HEK293 (cell line): ENCODE measurements at regions not wholly inside any gene's neighbourhood (a gene's known extent, or its start where the extent isn't known, plus 50 kb on each side); places are given as distances from the start of the nearest gene placed in this dataset.

Experiments
- CTCF ChIA-PET: fragments of 350-600 bp; formaldehyde crosslinking; extraction: SDS; loops from one replicate; lab custom pipeline; 2021; ENCODE audit warnings: antibody characterized with exemption; lab: Yijun Ruan, JAX
- POLR2A ChIA-PET: fragments of 300-600 bp; formaldehyde crosslinking; extraction: SDS; loops from one replicate; lab custom pipeline; 2020; ENCODE audit warnings: antibody characterized with exemption, inconsistent platforms; lab: Yijun Ruan, JAX
- H3K27ac ChIP-seq: fragments of 200-500 bp; sonication (Bioruptor generic); 2 replicates; pipeline ENCODE4 v1.5.1; 2014; ENCODE audit warnings: low read depth, low read length, control low read depth, inconsistent platforms; ENCODE audit errors: extremely low read depth
- H3K36me3 ChIP-seq, 2 experiments: fragments of 200-500 bp in 1 of 2; sonication (Bioruptor generic) in 1 of 2; 1 replicate in 1 of 2; 2 replicates in 1 of 2; pipeline ENCODE4 v1.5.1; 2014 to 2017; ENCODE audit warnings: inconsistent platforms in 2 of 2, low read length in 2 of 2; ENCODE audit not compliant: control insufficient read depth in 2 of 2, insufficient read depth in 1 of 2
- H3K4me1 ChIP-seq: fragments of 200-500 bp; sonication (Bioruptor generic); 2 replicates; pipeline ENCODE4 v1.5.1; 2014; ENCODE audit warnings: mild to moderate bottlenecking, low read length, inconsistent platforms; ENCODE audit not compliant: control insufficient read depth, insufficient read depth
- H3K4me3 ChIP-seq: 2 replicates; pipeline ENCODE4 v1.5.1; 2011; ENCODE audit warnings: low read depth, mild to moderate bottlenecking, control low read depth, low read length, moderate library complexity
- H3K9me3 ChIP-seq: fragments of 200-500 bp; sonication (Bioruptor generic); 2 replicates; pipeline ENCODE4 v1.5.1; 2014; ENCODE audit warnings: low read depth, low read length, inconsistent platforms; ENCODE audit not compliant: control insufficient read depth, insufficient read depth
- HOXA7 ChIP-seq: sonication (generic); formaldehyde crosslinking; IDR thresholded peaks from 2 replicates; pipeline ENCODE4 v1.8.1; 2022; ENCODE audit warnings: missing genetic modification reagents, borderline replicate concordance
- KLF7 ChIP-seq: fragments of 450-650 bp; formaldehyde crosslinking; IDR thresholded peaks from 2 replicates; pipeline ENCODE4 v1.5.1; 2016; ENCODE audit warnings: missing biosample characterization, missing genetic modification characterization, borderline replicate concordance
- KLF8 ChIP-seq: fragments of 450-650 bp; formaldehyde crosslinking; IDR thresholded peaks from 2 replicates; pipeline ENCODE4 v1.5.1; 2016; ENCODE audit warnings: missing biosample characterization, missing genetic modification characterization
- OVOL3 ChIP-seq: fragments of 450-650 bp; formaldehyde crosslinking; IDR thresholded peaks from 2 replicates; pipeline ENCODE4 v1.5.1; 2016; ENCODE audit warnings: missing biosample characterization, missing genetic modification characterization
- SCRT2 ChIP-seq: fragments of 450-650 bp; formaldehyde crosslinking; IDR thresholded peaks from 2 replicates; pipeline ENCODE4 v1.5.1; 2016; ENCODE audit warnings: missing biosample characterization, missing genetic modification characterization
- ZFP3 ChIP-seq: fragments of 450-650 bp; formaldehyde crosslinking; IDR thresholded peaks from 2 replicates; pipeline ENCODE4 v1.5.1; 2016; ENCODE audit warnings: low read depth, missing biosample characterization, missing genetic modification characterization
- ZNF10 ChIP-seq: fragments of 450-650 bp; formaldehyde crosslinking; IDR thresholded peaks from 2 replicates; pipeline ENCODE4 v1.5.1; 2017; ENCODE audit warnings: missing biosample characterization, missing genetic modification characterization
- ZNF311 ChIP-seq: fragments of 450-650 bp; formaldehyde crosslinking; IDR thresholded peaks from 2 replicates; pipeline ENCODE4 v1.5.1; 2017; ENCODE audit warnings: missing biosample characterization, missing genetic modification characterization, borderline replicate concordance
- ZNF530 ChIP-seq: fragments of 450-650 bp; formaldehyde crosslinking; IDR thresholded peaks from 2 replicates; pipeline ENCODE4 v1.5.1; 2016; ENCODE audit warnings: low read depth, missing biosample characterization, missing genetic modification characterization
- ZNF561 ChIP-seq: fragments of 450-650 bp; IDR thresholded peaks from 2 replicates; pipeline ENCODE4 v1.5.1; 2018; ENCODE audit warnings: missing biosample characterization, missing genetic modification characterization, borderline replicate concordance
- ZNF791 ChIP-seq: fragments of 450-650 bp; formaldehyde crosslinking; IDR thresholded peaks from 2 replicates; pipeline ENCODE4 v1.5.1; 2016; ENCODE audit warnings: missing biosample characterization, missing genetic modification characterization
- TF ChIP-seq, protein P1 (sequence below): fragments of 450-650 bp; formaldehyde crosslinking; IDR thresholded peaks from 2 replicates; pipeline ENCODE4 v1.5.1; 2016; ENCODE audit warnings: missing biosample characterization, missing genetic modification characterization
- TF ChIP-seq, protein P2 (sequence below): fragments of 450-650 bp; formaldehyde crosslinking; IDR thresholded peaks from 2 replicates; pipeline ENCODE4 v1.5.1; 2016; ENCODE audit warnings: missing biosample characterization, missing genetic modification characterization, borderline replicate concordance
- TF ChIP-seq, protein P3 (sequence below): fragments of 450-650 bp; formaldehyde crosslinking; IDR thresholded peaks from 2 replicates; pipeline ENCODE4 v1.5.1; 2016; ENCODE audit warnings: missing biosample characterization, missing genetic modification characterization
- TF ChIP-seq, protein P4 (sequence below): fragments of 450-650 bp; formaldehyde crosslinking; IDR thresholded peaks from 2 replicates; pipeline ENCODE4 v1.5.1; 2017; ENCODE audit warnings: missing biosample characterization, mild to moderate bottlenecking, missing genetic modification characterization, moderate library complexity
- TF ChIP-seq, protein P5 (sequence below): fragments of 450-650 bp; formaldehyde crosslinking; IDR thresholded peaks from 2 replicates; pipeline ENCODE4 v1.5.1; 2017; ENCODE audit warnings: missing biosample characterization, missing genetic modification characterization
- TF ChIP-seq, protein P6 (sequence below): sonication (generic); formaldehyde crosslinking; IDR thresholded peaks from 2 replicates; pipeline ENCODE4 v1.8.1; 2022; ENCODE audit warnings: mild to moderate bottlenecking, moderate library complexity, missing genetic modification reagents

DNA sequence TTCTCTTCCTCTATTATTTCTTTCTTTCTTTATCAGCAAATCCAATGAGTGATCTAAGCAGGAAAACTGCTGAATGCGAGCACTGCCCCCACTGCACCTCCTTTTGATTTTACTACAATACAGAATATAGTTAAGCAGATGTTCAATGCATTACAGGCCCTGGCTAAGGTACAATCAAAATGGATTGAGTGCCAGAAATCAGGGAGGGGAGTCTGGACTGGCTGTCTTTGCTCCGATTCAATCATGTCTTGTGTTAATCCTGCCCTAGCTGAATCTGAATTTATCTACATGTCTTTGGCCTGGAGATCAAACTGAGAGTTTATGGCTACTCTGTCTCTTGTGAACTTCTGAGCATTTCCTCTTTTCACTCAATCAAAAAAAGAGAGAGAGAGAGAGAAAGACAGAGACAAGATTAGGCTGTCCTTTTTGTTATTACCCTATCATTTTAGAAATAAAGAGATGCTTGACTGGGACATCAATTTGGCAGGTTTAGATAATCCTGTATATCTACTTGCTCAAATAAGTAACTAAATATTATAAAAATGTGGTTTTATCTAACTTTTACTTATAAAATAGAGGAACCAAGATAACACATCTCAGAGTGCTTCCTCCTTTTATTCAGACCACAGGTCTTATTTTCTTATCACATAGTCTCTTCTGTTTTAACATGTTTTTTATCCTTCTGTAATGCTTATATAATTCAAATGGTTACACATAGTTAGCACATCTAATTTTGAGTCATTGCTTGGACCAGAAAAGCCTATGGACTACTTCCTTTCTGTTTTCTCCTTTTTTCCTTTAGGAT is 656.2 kb downstream of the KCNJ2 start (continued):
- TF ChIP-seq KLF8 (tag by site-specific recombination) (no peak), ZNF10 (tag by site-specific recombination) (no peak), HOXA7 (CRISPR knock-in tag) (no peak)
- TF ChIP-seq, protein P1, sequence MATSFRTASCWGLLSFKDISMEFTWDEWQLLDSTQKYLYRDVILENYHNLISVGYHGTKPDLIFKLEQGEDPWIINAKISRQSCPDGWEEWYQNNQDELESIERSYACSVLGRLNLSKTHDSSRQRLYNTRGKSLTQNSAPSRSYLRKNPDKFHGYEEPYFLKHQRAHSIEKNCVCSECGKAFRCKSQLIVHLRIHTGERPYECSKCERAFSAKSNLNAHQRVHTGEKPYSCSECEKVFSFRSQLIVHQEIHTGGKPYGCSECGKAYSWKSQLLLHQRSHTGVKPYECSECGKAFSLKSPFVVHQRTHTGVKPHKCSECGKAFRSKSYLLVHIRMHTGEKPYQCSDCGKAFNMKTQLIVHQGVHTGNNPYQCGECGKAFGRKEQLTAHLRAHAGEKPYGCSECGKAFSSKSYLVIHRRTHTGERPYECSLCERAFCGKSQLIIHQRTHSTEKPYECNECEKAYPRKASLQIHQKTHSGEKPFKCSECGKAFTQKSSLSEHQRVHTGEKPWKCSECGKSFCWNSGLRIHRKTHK (tag by site-specific recombination) = no peak
- TF ChIP-seq, protein P2, sequence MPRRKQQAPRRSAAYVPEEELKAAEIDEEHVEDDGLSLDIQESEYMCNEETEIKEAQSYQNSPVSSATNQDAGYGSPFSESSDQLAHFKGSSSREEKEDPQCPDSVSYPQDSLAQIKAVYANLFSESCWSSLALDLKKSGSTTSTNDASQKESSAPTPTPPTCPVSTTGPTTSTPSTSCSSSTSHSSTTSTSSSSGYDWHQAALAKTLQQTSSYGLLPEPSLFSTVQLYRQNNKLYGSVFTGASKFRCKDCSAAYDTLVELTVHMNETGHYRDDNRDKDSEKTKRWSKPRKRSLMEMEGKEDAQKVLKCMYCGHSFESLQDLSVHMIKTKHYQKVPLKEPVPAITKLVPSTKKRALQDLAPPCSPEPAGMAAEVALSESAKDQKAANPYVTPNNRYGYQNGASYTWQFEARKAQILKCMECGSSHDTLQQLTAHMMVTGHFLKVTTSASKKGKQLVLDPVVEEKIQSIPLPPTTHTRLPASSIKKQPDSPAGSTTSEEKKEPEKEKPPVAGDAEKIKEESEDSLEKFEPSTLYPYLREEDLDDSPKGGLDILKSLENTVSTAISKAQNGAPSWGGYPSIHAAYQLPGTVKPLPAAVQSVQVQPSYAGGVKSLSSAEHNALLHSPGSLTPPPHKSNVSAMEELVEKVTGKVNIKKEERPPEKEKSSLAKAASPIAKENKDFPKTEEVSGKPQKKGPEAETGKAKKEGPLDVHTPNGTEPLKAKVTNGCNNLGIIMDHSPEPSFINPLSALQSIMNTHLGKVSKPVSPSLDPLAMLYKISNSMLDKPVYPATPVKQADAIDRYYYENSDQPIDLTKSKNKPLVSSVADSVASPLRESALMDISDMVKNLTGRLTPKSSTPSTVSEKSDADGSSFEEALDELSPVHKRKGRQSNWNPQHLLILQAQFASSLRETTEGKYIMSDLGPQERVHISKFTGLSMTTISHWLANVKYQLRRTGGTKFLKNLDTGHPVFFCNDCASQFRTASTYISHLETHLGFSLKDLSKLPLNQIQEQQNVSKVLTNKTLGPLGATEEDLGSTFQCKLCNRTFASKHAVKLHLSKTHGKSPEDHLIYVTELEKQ = no peak

DNA sequence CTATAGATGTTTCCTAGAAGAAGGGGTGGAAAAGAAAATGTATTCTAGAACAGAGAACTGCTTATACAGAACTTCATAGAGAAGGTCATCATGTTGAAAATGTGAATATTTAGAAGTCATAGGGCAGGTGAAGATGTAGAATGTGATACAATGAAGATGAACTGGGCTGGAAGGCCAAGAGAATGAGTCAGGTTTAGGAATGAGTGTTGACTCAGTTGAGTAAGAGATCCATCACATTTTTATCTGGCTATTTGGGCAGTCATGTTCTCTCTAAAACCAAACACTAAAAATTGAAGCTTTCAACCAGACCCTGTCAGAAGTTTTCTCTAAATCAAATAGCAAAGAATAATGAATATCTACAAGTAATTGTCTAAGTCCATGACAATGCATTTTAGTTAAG is 660.5 kb downstream of the KCNJ2 start:
- Histone ChIP-seq H3K27ac (no peak overlapping the region), H3K4me3 (no peak overlapping the region), H3K36me3 (no peaks in the 10 kb centered on the region), H3K4me1 (no peaks in the 10 kb centered on the region), H3K9me3 (no peaks in the 10 kb centered on the region)
- POLR2A ChIA-PET = no interaction called here
- TF ChIP-seq ZNF791 = no peak
- no peak for TF ChIP-seq ZFP3
- TF ChIP-seq, protein P3, sequence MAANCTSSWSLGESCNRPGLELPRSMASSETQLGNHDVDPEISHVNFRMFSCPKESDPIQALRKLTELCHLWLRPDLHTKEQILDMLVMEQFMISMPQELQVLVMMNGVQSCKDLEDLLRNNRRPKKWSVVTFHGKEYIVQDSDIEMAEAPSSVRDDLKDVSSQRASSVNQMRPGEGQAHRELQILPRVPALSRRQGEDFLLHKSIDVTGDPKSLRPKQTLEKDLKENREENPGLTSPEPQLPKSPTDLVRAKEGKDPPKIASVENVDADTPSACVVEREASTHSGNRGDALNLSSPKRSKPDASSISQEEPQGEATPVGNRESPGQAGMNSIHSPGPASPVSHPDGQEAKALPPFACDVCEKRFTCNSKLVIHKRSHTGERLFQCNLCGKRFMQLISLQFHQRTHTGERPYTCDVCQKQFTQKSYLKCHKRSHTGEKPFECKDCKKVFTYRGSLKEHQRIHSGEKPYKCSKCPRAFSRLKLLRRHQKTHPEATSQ (tag by site-specific recombination) = no peak
- no peak for TF ChIP-seq ZNF561
- no peak for TF ChIP-seq OVOL3 (tag by site-specific recombination)
- TF ChIP-seq, protein P4, sequence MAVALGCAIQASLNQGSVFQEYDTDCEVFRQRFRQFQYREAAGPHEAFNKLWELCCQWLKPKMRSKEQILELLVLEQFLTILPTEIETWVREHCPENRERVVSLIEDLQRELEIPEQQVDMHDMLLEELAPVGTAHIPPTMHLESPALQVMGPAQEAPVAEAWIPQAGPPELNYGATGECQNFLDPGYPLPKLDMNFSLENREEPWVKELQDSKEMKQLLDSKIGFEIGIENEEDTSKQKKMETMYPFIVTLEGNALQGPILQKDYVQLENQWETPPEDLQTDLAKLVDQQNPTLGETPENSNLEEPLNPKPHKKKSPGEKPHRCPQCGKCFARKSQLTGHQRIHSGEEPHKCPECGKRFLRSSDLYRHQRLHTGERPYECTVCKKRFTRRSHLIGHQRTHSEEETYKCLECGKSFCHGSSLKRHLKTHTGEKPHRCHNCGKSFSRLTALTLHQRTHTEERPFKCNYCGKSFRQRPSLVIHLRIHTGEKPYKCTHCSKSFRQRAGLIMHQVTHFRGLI (tag by site-specific recombination) = no peak
- TF ChIP-seq SCRT2 (tag by site-specific recombination) = no peak
- no peak for TF ChIP-seq ZNF311
- TF ChIP-seq KLF8 (tag by site-specific recombination) = no peak
- TF ChIP-seq KLF7 (tag by site-specific recombination) = no peak
- CTCF ChIA-PET = interaction anchor here (1.8 kb wide), 1 partner anchor 21 kb away, joined by 6 read pairs; no protein-coding TSS in a partner anchor

DNA sequence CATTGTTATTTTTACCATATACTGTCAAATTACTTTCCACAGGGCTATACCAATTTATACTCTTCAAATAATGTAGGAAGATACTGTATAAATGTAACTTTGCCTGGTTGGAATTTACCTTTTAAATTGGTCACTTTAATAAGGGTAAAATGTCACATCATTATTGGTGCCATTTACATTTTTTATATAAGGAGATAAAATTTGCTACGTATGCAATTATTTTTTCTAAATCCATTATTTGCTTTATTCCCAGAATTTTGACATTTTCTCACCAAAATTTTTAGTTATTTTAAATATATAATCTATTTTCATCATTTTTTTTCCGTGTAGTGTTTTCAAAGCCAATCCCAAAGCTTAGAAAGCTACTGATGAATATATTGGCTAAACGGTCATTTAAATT is 664.7 kb downstream of the KCNJ2 start:
- no peak for TF ChIP-seq ZNF530
- TF ChIP-seq, protein P5, sequence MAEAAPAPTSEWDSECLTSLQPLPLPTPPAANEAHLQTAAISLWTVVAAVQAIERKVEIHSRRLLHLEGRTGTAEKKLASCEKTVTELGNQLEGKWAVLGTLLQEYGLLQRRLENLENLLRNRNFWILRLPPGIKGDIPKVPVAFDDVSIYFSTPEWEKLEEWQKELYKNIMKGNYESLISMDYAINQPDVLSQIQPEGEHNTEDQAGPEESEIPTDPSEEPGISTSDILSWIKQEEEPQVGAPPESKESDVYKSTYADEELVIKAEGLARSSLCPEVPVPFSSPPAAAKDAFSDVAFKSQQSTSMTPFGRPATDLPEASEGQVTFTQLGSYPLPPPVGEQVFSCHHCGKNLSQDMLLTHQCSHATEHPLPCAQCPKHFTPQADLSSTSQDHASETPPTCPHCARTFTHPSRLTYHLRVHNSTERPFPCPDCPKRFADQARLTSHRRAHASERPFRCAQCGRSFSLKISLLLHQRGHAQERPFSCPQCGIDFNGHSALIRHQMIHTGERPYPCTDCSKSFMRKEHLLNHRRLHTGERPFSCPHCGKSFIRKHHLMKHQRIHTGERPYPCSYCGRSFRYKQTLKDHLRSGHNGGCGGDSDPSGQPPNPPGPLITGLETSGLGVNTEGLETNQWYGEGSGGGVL = no peak
- TF ChIP-seq, protein P6, sequence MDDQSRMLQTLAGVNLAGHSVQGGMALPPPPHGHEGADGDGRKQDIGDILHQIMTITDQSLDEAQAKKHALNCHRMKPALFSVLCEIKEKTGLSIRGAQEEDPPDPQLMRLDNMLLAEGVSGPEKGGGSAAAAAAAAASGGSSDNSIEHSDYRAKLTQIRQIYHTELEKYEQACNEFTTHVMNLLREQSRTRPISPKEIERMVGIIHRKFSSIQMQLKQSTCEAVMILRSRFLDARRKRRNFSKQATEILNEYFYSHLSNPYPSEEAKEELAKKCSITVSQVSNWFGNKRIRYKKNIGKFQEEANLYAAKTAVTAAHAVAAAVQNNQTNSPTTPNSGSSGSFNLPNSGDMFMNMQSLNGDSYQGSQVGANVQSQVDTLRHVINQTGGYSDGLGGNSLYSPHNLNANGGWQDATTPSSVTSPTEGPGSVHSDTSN (CRISPR knock-in tag) = no peak
- no peak overlapping the region for H3K4me3 ChIP-seq
- H3K36me3 ChIP-seq = no peaks in the 10 kb centered on the region
- H3K4me1 ChIP-seq = no peaks in the 10 kb centered on the region
- ChIA-PET POLR2A (no interaction called here), CTCF (interaction anchor here (1.2 kb wide), 1 partner anchor 68 kb away, joined by 4 read pairs; no protein-coding TSS in a partner anchor)
- no peaks in the 10 kb centered on the region for H3K9me3 ChIP-seq
- H3K27ac ChIP-seq = no peak overlapping the region
